Trophoblast cell (in vitro differentiated cells and primary cell): ENCODE measurements at regions not wholly inside any gene's neighbourhood (a gene's known extent, or its start where the extent isn't known, plus 50 kb on each side); places are given as distances from the start of the nearest gene placed in this dataset.

Experiments
- DNase-seq, 2 donors: peaks; one replicate each; pipeline ENCODE4 v3.0.0-alpha.2; 2016
- H2AFZ ChIP-seq: 2 replicates; pipeline ENCODE4 v1.6.1; 2013; ENCODE audit warnings: low read length, moderate library complexity, mild to moderate bottlenecking; ENCODE audit not compliant: insufficient read depth, poor library complexity
- H2AK5ac ChIP-seq: 2 replicates; pipeline ENCODE4 v1.6.1; 2013; ENCODE audit warnings: mild to moderate bottlenecking, low read length
- H2BK120ac ChIP-seq: 2 replicates; pipeline ENCODE4 v1.6.1; 2013; ENCODE audit warnings: low read length, mild to moderate bottlenecking, moderate library complexity; ENCODE audit not compliant: insufficient read depth, poor library complexity
- H2BK12ac ChIP-seq: 2 replicates; pipeline ENCODE4 v1.6.1; 2013; ENCODE audit warnings: mild to moderate bottlenecking, low read length, moderate library complexity
- H2BK5ac ChIP-seq: 2 replicates; pipeline ENCODE4 v1.6.1; 2013; ENCODE audit warnings: low read length, low read depth, moderate library complexity, mild to moderate bottlenecking; ENCODE audit not compliant: poor library complexity
- H3K14ac ChIP-seq: 2 replicates; pipeline ENCODE4 v1.6.1; 2013; ENCODE audit warnings: mild to moderate bottlenecking, low read length
- H3K18ac ChIP-seq: 2 replicates; pipeline ENCODE4 v1.6.1; 2013; ENCODE audit warnings: mild to moderate bottlenecking, low read length
- H3K23ac ChIP-seq: 2 replicates; pipeline ENCODE4 v1.6.1; 2013; ENCODE audit warnings: low read length
- H3K27ac ChIP-seq: 2 replicates; pipeline ENCODE4 v1.5.1; 2013; ENCODE audit warnings: low read depth, mild to moderate bottlenecking, inconsistent platforms, low read length, moderate library complexity
- H3K27me3 ChIP-seq: 2 replicates; pipeline ENCODE4 v1.6.1; 2013; ENCODE audit warnings: inconsistent platforms, mild to moderate bottlenecking, low read length, moderate library complexity; ENCODE audit not compliant: insufficient read depth
- H3K36me3 ChIP-seq, 2 experiments: 1 replicate in 1 of 2; 2 replicates in 1 of 2; pipeline ENCODE4 v1.6.1; 2013; ENCODE audit warnings: low read length in 2 of 2, mild to moderate bottlenecking in 2 of 2, moderate library complexity in 1 of 2; ENCODE audit not compliant: insufficient read depth in 2 of 2, control insufficient read depth in 1 of 2
- H3K4ac ChIP-seq: 2 replicates; pipeline ENCODE4 v1.6.1; 2013; ENCODE audit warnings: low read depth, mild to moderate bottlenecking, low read length, moderate library complexity
- H3K4me1 ChIP-seq, 2 experiments: 1 replicate in 1 of 2; 2 replicates in 1 of 2; pipeline ENCODE4 v1.6.1; 2013; ENCODE audit warnings: low read length in 2 of 2, mild to moderate bottlenecking in 2 of 2, moderate library complexity in 1 of 2; ENCODE audit not compliant: insufficient read depth in 2 of 2, control insufficient read depth in 1 of 2
- H3K4me2 ChIP-seq: 2 replicates; pipeline ENCODE4 v1.6.1; 2013; ENCODE audit warnings: inconsistent platforms, mild to moderate bottlenecking, low read length, moderate library complexity
- H3K4me3 ChIP-seq: 2 replicates; pipeline ENCODE4 v1.5.1; 2013; ENCODE audit warnings: mild to moderate bottlenecking, low read depth, low read length, inconsistent platforms
- H3K79me1 ChIP-seq: one replicate; pipeline ENCODE4 v1.6.1; 2013; ENCODE audit warnings: low read length
- H3K79me2 ChIP-seq: 2 replicates; pipeline ENCODE4 v1.6.1; 2013; ENCODE audit warnings: low read length, mild to moderate bottlenecking; ENCODE audit not compliant: control insufficient read depth, insufficient read depth, poor library complexity
- H3K9ac ChIP-seq: 2 replicates; pipeline ENCODE4 v1.6.1; 2013; ENCODE audit warnings: mild to moderate bottlenecking, low read length
- H3K9me3 ChIP-seq: 2 replicates; pipeline ENCODE4 v1.6.1; 2013; ENCODE audit warnings: low read depth, mild to moderate bottlenecking, control low read depth, inconsistent platforms, low read length; ENCODE audit not compliant: insufficient read depth
- H4K12ac ChIP-seq: 2 replicates; pipeline ENCODE4 v1.6.1; 2013; ENCODE audit warnings: low read depth, mild to moderate bottlenecking, low read length, moderate library complexity
- H4K8ac ChIP-seq: 2 replicates; pipeline ENCODE4 v1.6.1; 2013; ENCODE audit warnings: low read depth, mild to moderate bottlenecking, low read length, moderate library complexity
- H4K91ac ChIP-seq: one replicate; pipeline ENCODE4 v1.6.1; 2013; ENCODE audit warnings: low read depth, mild to moderate bottlenecking, low read length, moderate library complexity
- WGBS: extraction: QIAGEN DNeasy Blood & Tissue Kit; methylation state at CpG from one replicate; pipeline ENCODE4 v1.1.7; 2013; ENCODE audit warnings: missing lambda C conversion rate; ENCODE audit not compliant: insufficient read length, insufficient coverage; ENCODE audit errors: extremely low coverage; 5-methylcytosine and 5-hydroxymethylcytosine counted together

GRCh38 chr4:184941671-184942418, 76.4 kb upstream of the HELT start:
- no peak overlapping the region for H3K27ac ChIP-seq
- H4K12ac ChIP-seq, result no peak overlapping the region
- no CpG with 5 or more reads among the region's 13 CpGs for WGBS
- no peak overlapping the region for H3K14ac ChIP-seq
- no peak overlapping the region for H2BK5ac ChIP-seq
- H2BK120ac ChIP-seq, result no peak overlapping the region
- no peak overlapping the region for H4K8ac ChIP-seq
- no peak overlapping the region for H3K23ac ChIP-seq
- H3K36me3 ChIP-seq, result no peaks in the 10 kb centered on the region
- H2AFZ ChIP-seq, result no peak overlapping the region
- no peak overlapping the region for H4K91ac ChIP-seq
- H3K18ac ChIP-seq, result no peak overlapping the region
- H3K27me3 ChIP-seq, result no peaks in the 10 kb centered on the region
- no peak overlapping the region for H3K4ac ChIP-seq
- H3K79me1 ChIP-seq, result no peaks in the 10 kb centered on the region
- H3K4me3 ChIP-seq, result no peak overlapping the region
- H2AK5ac ChIP-seq, result no peak overlapping the region
- H2BK12ac ChIP-seq, result no peak overlapping the region
- peaks cover 3% of the 10 kb centered on the region for H3K9me3 ChIP-seq
- no peaks in the 10 kb centered on the region for H3K79me2 ChIP-seq
- H3K4me2 ChIP-seq, result no peak overlapping the region
- DNase-seq, result no peak
- peaks cover 0 to 2% of the 10 kb centered on the region in 2 experiments for H3K4me1 ChIP-seq
- H3K9ac ChIP-seq, result no peak overlapping the region

- H3K14ac ChIP-seq, result no peak overlapping the region
- no CpG with 5 or more reads among the region's 13 CpGs for WGBS
- no peak overlapping the region for H2BK5ac ChIP-seq
- no peak overlapping the region for H4K91ac ChIP-seq
- H3K9me3 ChIP-seq, result peaks cover 3% of the 10 kb centered on the region
- H3K4me1 ChIP-seq, result peaks cover 0 to 2% of the 10 kb centered on the region in 2 experiments
- no peaks in the 10 kb centered on the region for H3K36me3 ChIP-seq
- no peak overlapping the region for H3K4me2 ChIP-seq
- no peaks in the 10 kb centered on the region for H3K79me1 ChIP-seq
- H4K8ac ChIP-seq, result no peak overlapping the region
- no peak overlapping the region for H3K27ac ChIP-seq
- H3K18ac ChIP-seq, result no peak overlapping the region
- H3K27me3 ChIP-seq, result no peaks in the 10 kb centered on the region
- no peak overlapping the region for H2AFZ ChIP-seq
- DNase-seq, result no peak
- H3K9ac ChIP-seq, result no peak overlapping the region
- H4K12ac ChIP-seq, result no peak overlapping the region
- H3K23ac ChIP-seq, result no peak overlapping the region
- H3K4ac ChIP-seq, result no peak overlapping the region
- no peak overlapping the region for H2BK120ac ChIP-seq
- H2AK5ac ChIP-seq, result no peak overlapping the region
- no peaks in the 10 kb centered on the region for H3K79me2 ChIP-seq
- no peak overlapping the region for H2BK12ac ChIP-seq
- no peak overlapping the region for H3K4me3 ChIP-seq
Observed at GRCh38 chr4:184942444-184943425, 75.6 kb upstream of the HELT start.

- H3K4me1 ChIP-seq, result no peaks in the 10 kb centered on the region
- no peak overlapping the region for H3K9ac ChIP-seq
- peaks cover 2% of the 10 kb centered on the region for H3K9me3 ChIP-seq
- no peak overlapping the region for H3K4ac ChIP-seq
- H2AFZ ChIP-seq, result no peak overlapping the region
- H2BK12ac ChIP-seq, result no peak overlapping the region
- no peaks in the 10 kb centered on the region for H3K79me2 ChIP-seq
- no peaks in the 10 kb centered on the region for H3K79me1 ChIP-seq
- H3K18ac ChIP-seq, result no peak overlapping the region
- no peaks in the 10 kb centered on the region for H3K27me3 ChIP-seq
- no peak overlapping the region for H2BK120ac ChIP-seq
- no peak overlapping the region for H4K91ac ChIP-seq
- no peak overlapping the region for H3K4me3 ChIP-seq
- no peak overlapping the region for H2AK5ac ChIP-seq
- H3K4me2 ChIP-seq, result no peak overlapping the region
- H3K27ac ChIP-seq, result no peak overlapping the region
- no peak overlapping the region for H4K12ac ChIP-seq
- no peak overlapping the region for H3K14ac ChIP-seq
- H3K23ac ChIP-seq, result peak overlapping the region; percentile 18
- H3K36me3 ChIP-seq, result no peaks in the 10 kb centered on the region
- H2BK5ac ChIP-seq, result no peak overlapping the region
- no peak overlapping the region for H4K8ac ChIP-seq
- peak; percentile 30 to 60 for DNase-seq
- WGBS, result no CpG with 5 or more reads among the region's 3 CpGs
Observed at GRCh38 chr4:184949020-184949419, 69.3 kb upstream of the HELT start.

- no peak for DNase-seq
- H4K12ac ChIP-seq, result no peak overlapping the region
- H3K9me3 ChIP-seq, result peaks cover 2% of the 10 kb centered on the region
- no peak overlapping the region for H3K4ac ChIP-seq
- no CpG with 5 or more reads among the region's 9 CpGs for WGBS
- H4K8ac ChIP-seq, result no peak overlapping the region
- no peak overlapping the region for H2AFZ ChIP-seq
- no peaks in the 10 kb centered on the region for H3K79me1 ChIP-seq
- H3K27me3 ChIP-seq, result no peaks in the 10 kb centered on the region
- no peak overlapping the region for H3K14ac ChIP-seq
- no peak overlapping the region for H2BK12ac ChIP-seq
- no peaks in the 10 kb centered on the region for H3K4me1 ChIP-seq
- H3K36me3 ChIP-seq, result no peaks in the 10 kb centered on the region
- no peak overlapping the region for H4K91ac ChIP-seq
- H3K9ac ChIP-seq, result no peak overlapping the region
- H3K79me2 ChIP-seq, result no peaks in the 10 kb centered on the region
- no peak overlapping the region for H3K23ac ChIP-seq
- no peak overlapping the region for H2BK5ac ChIP-seq
- no peak overlapping the region for H2AK5ac ChIP-seq
- H3K4me3 ChIP-seq, result no peak overlapping the region
- no peak overlapping the region for H3K18ac ChIP-seq
- no peak overlapping the region for H2BK120ac ChIP-seq
- H3K27ac ChIP-seq, result no peak overlapping the region
- no peak overlapping the region for H3K4me2 ChIP-seq
Observed at GRCh38 chr4:184950117-184950830, 68.0 kb upstream of the HELT start.
